ENCODE measurements at regions not wholly inside any gene's neighbourhood (a gene's known extent, or its start where the extent isn't known, plus 50 kb on each side); places are given as distances from the start of the nearest gene placed in this dataset.

DNA sequence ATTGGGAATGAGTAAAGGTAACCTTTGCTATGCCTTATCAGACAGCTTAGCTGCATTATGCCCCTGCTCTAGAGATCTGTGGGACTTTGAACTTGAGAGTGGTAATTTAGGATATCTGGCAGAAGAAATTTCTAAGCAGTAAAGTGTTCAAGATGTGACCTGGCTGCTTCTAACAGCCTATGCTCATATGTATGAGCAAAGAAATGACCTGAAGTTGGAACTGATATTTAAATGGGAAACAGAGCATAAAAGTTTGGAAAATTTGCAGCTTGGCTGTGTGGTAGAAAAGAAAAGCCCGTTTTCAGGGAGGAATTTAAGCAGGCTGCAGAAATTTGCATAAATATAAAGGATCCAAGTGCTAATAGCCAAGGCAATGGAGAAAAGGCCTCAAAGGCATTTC, 90.4 kb downstream of the HHIPL2 start:
- no peak overlapping the region for H3K27ac ChIP-seq
- H2AFZ ChIP-seq = no peak overlapping the region
- H4K20me1 ChIP-seq (ENCODE audit: insufficient read depth, poor library complexity, severe bottlenecking) = no peaks in the 10 kb centered on the region
- WGBS (ENCODE audit: low lambda C conversion rate, missing lambda C conversion rate) = 83% methylated on average over 1 of the region's 1 CpG
- no peak for TF ChIP-seq EZH2phosphoT487 (IDR thresholded peaks at IDR 0.05; ENCODE audit: low read depth, severe bottlenecking, unreplicated experiment)
- no peak for TF ChIP-seq EZH2 (IDR thresholded peaks at IDR 0.05; ENCODE audit: borderline replicate concordance)
- TF ChIP-seq, protein P1, sequence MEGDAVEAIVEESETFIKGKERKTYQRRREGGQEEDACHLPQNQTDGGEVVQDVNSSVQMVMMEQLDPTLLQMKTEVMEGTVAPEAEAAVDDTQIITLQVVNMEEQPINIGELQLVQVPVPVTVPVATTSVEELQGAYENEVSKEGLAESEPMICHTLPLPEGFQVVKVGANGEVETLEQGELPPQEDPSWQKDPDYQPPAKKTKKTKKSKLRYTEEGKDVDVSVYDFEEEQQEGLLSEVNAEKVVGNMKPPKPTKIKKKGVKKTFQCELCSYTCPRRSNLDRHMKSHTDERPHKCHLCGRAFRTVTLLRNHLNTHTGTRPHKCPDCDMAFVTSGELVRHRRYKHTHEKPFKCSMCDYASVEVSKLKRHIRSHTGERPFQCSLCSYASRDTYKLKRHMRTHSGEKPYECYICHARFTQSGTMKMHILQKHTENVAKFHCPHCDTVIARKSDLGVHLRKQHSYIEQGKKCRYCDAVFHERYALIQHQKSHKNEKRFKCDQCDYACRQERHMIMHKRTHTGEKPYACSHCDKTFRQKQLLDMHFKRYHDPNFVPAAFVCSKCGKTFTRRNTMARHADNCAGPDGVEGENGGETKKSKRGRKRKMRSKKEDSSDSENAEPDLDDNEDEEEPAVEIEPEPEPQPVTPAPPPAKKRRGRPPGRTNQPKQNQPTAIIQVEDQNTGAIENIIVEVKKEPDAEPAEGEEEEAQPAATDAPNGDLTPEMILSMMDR (IDR thresholded peaks at IDR 0.05; ENCODE audit: poor library complexity) = no peak
- no peaks in the 10 kb centered on the region for H3K36me3 ChIP-seq (replicated peaks; ENCODE audit: insufficient read depth, low read depth)
- H3K9me2 ChIP-seq (replicated peaks; ENCODE audit: insufficient read depth) = no peaks in the 10 kb centered on the region
- no peak for DNase-seq (ENCODE audit: low spot score)
- no peak overlapping the region for H3K4me3 ChIP-seq
- peaks cover 3% of the 10 kb centered on the region for H3K27me3 ChIP-seq
- no peaks in the 10 kb centered on the region for H3K79me2 ChIP-seq
- no peaks in the 10 kb centered on the region for H3K4me1 ChIP-seq (ENCODE audit: insufficient read depth)
- peaks cover 5% of the 10 kb centered on the region for H3K9me3 ChIP-seq (ENCODE audit: low read depth)
- H3K4me2 ChIP-seq = no peak overlapping the region

DNA sequence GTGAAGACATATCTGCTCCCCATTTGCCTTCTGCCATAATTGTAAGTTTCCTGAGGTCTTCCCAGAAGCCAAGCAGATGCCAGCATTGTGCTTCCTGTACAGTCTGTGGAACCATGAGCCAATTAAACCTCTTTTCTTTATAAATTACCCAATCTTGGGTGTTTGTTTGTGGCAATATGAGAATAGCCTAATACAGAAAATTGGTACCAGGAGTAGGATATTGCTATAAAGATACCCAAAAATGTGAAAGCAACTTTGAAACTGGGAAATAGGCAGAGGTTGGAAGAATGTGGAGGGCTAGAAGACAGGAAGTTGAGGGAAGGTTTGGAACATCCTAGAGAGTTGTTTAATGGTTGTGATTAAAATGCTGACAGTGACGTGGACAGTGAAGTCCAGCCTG, 90.8 kb downstream of the HHIPL2 start:
- Histone ChIP-seq H3K9me3 (ENCODE audit: low read depth) (peaks cover 5% of the 10 kb centered on the region), H3K36me3 (replicated peaks; ENCODE audit: insufficient read depth, low read depth) (no peaks in the 10 kb centered on the region), H3K27ac (no peak overlapping the region), H2AFZ (no peak overlapping the region), H4K20me1 (ENCODE audit: insufficient read depth, poor library complexity, severe bottlenecking) (no peaks in the 10 kb centered on the region), H3K4me3 (no peak overlapping the region), H3K79me2 (no peaks in the 10 kb centered on the region), H3K9me2 (replicated peaks; ENCODE audit: insufficient read depth) (no peaks in the 10 kb centered on the region), H3K27me3 (peaks cover 3% of the 10 kb centered on the region), H3K4me1 (ENCODE audit: insufficient read depth) (no peaks in the 10 kb centered on the region), H3K4me2 (no peak overlapping the region)
- WGBS (ENCODE audit: low lambda C conversion rate, missing lambda C conversion rate) = 86% methylated on average over 1 of the region's 1 CpG
- DNase-seq (ENCODE audit: low spot score) = no peak
- TF ChIP-seq, protein P1 (IDR thresholded peaks at IDR 0.05; ENCODE audit: poor library complexity) = no peak
- TF ChIP-seq EZH2 (IDR thresholded peaks at IDR 0.05; ENCODE audit: borderline replicate concordance) (no peak), EZH2phosphoT487 (IDR thresholded peaks at IDR 0.05; ENCODE audit: low read depth, severe bottlenecking, unreplicated experiment) (no peak)

- Histone ChIP-seq H3K36me3 (replicated peaks; ENCODE audit: insufficient read depth, low read depth) (no peaks in the 10 kb centered on the region), H3K9me2 (replicated peaks; ENCODE audit: insufficient read depth) (no peaks in the 10 kb centered on the region), H3K27ac (no peak overlapping the region), H2AFZ (no peak overlapping the region), H3K4me1 (ENCODE audit: insufficient read depth) (no peaks in the 10 kb centered on the region), H4K20me1 (ENCODE audit: insufficient read depth, poor library complexity, severe bottlenecking) (no peaks in the 10 kb centered on the region), H3K4me2 (peak overlapping the region; percentile 56), H3K79me2 (no peaks in the 10 kb centered on the region), H3K9me3 (ENCODE audit: low read depth) (peaks cover 5% of the 10 kb centered on the region), H3K27me3 (peaks cover 3% of the 10 kb centered on the region), H3K4me3 (no peak overlapping the region)
- 9% methylated on average over 16 of the region's 16 CpGs for WGBS (ENCODE audit: low lambda C conversion rate, missing lambda C conversion rate)
- DNase-seq (ENCODE audit: low spot score) = peak; percentile 90
- no peak for TF ChIP-seq EZH2 (IDR thresholded peaks at IDR 0.05; ENCODE audit: borderline replicate concordance)
- TF ChIP-seq, protein P1 (IDR thresholded peaks at IDR 0.05; ENCODE audit: poor library complexity) = peak; percentile 98
Measured at GRCh38 chr1:222455188-222455879, 92.6 kb downstream of the HHIPL2 start.

Measured in hepatocyte (in vitro differentiated cells).